ENCODE measurements at regions not wholly inside any gene's neighbourhood (a gene's known extent, or its start where the extent isn't known, plus 50 kb on each side); places are given as distances from the start of the nearest gene placed in this dataset.

DNA sequence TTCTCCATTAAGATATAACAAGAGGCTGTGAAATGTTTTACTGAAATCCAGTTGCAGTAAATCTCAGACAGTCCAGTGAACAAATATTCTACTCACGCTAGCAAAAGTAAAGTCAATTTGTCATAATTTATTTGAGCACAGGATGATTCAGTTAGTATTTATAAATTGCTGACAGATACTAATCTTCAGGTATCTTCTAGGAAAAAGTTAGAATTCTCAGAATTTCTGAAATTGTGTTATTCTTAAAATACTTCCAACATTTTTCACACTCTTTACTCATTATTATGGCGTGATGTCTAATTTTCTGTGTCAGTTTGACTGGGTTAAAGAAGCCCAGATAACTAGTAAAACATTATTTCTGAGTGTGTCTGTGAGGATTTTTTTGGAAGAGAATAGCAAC, 460.2 kb upstream of the ACVR2A start:
- no peak for TF ChIP-seq EZH2 (IDR thresholded peaks at IDR 0.05; ENCODE audit: borderline replicate concordance, insufficient read depth, low read depth, low read length, poor library complexity, severe bottlenecking)
- TF ChIP-seq, protein P1, sequence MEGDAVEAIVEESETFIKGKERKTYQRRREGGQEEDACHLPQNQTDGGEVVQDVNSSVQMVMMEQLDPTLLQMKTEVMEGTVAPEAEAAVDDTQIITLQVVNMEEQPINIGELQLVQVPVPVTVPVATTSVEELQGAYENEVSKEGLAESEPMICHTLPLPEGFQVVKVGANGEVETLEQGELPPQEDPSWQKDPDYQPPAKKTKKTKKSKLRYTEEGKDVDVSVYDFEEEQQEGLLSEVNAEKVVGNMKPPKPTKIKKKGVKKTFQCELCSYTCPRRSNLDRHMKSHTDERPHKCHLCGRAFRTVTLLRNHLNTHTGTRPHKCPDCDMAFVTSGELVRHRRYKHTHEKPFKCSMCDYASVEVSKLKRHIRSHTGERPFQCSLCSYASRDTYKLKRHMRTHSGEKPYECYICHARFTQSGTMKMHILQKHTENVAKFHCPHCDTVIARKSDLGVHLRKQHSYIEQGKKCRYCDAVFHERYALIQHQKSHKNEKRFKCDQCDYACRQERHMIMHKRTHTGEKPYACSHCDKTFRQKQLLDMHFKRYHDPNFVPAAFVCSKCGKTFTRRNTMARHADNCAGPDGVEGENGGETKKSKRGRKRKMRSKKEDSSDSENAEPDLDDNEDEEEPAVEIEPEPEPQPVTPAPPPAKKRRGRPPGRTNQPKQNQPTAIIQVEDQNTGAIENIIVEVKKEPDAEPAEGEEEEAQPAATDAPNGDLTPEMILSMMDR (IDR thresholded peaks at IDR 0.05), result no peak
